GM18867 (cell line): ENCODE measurements at regions not wholly inside any gene's neighbourhood (a gene's known extent, or its start where the extent isn't known, plus 50 kb on each side); places are given as distances from the start of the nearest gene placed in this dataset.
"Not testable (repeated sequence)": the region's sequence is repeated elsewhere in the genome, so short reads cannot be mapped to it uniquely, and the experiment has no call there.

Source experiments
- ATAC-seq: cut with Tn5 transposase; IDR thresholded peaks from one replicate; pipeline ENCODE4 v1.9.1; 2021; ENCODE audit warnings: mild to moderate bottlenecking, moderate library complexity; ENCODE audit not compliant: unreplicated experiment

GRCh38 chr13:28574617-28575142 lies 79.8 kb upstream of the FLT1 start:
- no peak for ATAC-seq

GRCh38 chr13:28573595-28574373 lies 78.9 kb upstream of the FLT1 start:
- no peak for ATAC-seq

GRCh38 chr13:28572871-28573270 lies 77.9 kb upstream of the FLT1 start:
- ATAC-seq, result no peak

- ATAC-seq, result not testable (repeated sequence)
Observed at GRCh38 chr13:28570356-28570755, 75.4 kb upstream of the FLT1 start.

GRCh38 chr13:28569886-28570285 lies 75.0 kb upstream of the FLT1 start:
- ATAC-seq, result no peak

GRCh38 chr13:28568286-28568685 lies 73.4 kb upstream of the FLT1 start:
- peak; percentile 69 for ATAC-seq

GRCh38 chr13:28566891-28567290 lies 72.0 kb upstream of the FLT1 start:
- ATAC-seq, result no peak

GRCh38 chr13:28566283-28566682 lies 71.4 kb upstream of the FLT1 start:
- ATAC-seq, result no peak

GRCh38 chr13:28564030-28564429 lies 69.1 kb upstream of the FLT1 start:
- no peak for ATAC-seq

- ATAC-seq, result no peak
Observed at GRCh38 chr13:28563609-28564008, 68.7 kb upstream of the FLT1 start.

GRCh38 chr13:28560612-28561011 lies 65.7 kb upstream of the FLT1 start:
- ATAC-seq, result no peak

- ATAC-seq, result no peak
Observed at GRCh38 chr13:28559636-28560259, 64.8 kb upstream of the FLT1 start.

- no peak for ATAC-seq
Observed at GRCh38 chr13:28558567-28558966, 63.6 kb upstream of the FLT1 start.

- ATAC-seq, result no peak
Observed at GRCh38 chr13:28557725-28558520, 63.0 kb upstream of the FLT1 start.

- ATAC-seq, result no peak
Observed at GRCh38 chr13:28555096-28555495, 60.2 kb upstream of the FLT1 start.

GRCh38 chr13:28553971-28554370 lies 59.0 kb upstream of the FLT1 start:
- no peak for ATAC-seq

GRCh38 chr13:28552288-28552687 lies 57.4 kb upstream of the FLT1 start:
- no peak for ATAC-seq

GRCh38 chr13:28551498-28551895 lies 56.6 kb upstream of the FLT1 start:
- no peak for ATAC-seq

- no peak for ATAC-seq
Observed at GRCh38 chr13:28550721-28551497, 56.0 kb upstream of the FLT1 start.

- no peak for ATAC-seq
Observed at GRCh38 chr13:28550091-28550490, 55.2 kb upstream of the FLT1 start.

GRCh38 chr13:28548872-28549271 lies 53.9 kb upstream of the FLT1 start:
- ATAC-seq, result no peak
